NCI-H748 treated with DMSO at 0.1 percent for 48 hours (cell line): ENCODE measurements at regions not wholly inside any gene's neighbourhood (a gene's known extent, or its start where the extent isn't known, plus 50 kb on each side); places are given as distances from the start of the nearest gene placed in this dataset.

Source experiments
- DNase-seq: peaks from one replicate; lab custom pipeline; 2025; lab: John Stamatoyannopoulos, UW

DNA sequence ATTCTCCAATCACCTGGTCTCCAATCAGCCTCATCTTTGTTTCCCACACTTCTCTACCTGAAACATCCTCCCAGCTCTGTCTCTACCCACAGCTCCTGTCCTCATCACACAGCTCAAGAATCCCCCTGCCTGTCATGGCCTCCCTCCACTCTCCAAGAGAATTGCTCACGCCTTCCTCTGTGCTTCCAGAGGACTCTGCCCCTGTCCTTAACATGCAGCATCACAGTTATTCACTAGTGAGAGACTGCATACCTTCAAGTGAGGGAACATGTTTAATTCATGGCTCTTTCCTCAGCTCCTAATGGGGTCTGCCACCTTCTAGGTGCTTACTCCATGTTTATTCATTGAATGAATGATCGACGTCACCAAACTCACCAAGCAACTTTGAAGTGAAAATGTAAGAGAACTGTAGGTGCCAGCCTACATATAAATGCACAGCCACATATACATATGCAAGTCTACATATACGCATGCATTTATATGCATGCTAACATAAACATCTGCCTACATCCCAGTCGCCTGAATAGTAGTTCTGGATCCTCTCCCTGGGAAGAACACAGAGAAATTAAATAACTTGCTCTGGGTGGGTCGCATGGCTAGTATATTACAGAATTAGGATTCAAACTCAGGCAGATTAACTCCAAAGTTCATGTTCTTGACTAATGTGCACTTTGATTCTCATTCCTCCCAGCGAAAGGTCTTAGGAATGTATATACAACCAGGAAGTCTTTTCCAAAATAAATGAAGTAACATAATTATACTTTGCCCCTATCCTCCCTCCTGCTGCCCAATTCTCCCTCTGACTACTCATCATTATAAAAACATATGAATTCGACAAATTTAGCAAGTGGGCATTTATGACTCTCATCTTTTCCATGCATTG is 295.6 kb downstream of the MAFB start:
- DNase-seq, result no peak

DNA sequence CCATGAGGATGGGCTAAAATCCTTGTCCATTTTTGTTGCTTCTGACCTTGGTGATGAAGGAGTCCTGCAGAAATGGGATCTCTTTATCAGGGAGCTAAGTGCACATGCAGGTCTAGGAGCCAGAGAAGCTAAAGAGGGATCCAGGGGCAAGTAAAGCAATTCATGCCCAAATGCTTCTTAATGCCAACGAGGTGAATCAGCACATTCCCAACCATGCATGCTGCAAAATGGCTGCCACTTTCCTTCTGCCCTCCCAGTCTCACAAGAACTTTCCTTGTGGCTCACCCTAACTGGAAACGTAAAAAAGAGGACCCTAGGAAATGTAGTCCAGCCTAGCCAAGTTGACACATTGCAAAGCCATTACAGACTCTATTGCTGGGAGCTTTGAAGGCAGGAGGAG is 298.4 kb downstream of the MAFB start:
- no peak for DNase-seq

DNA sequence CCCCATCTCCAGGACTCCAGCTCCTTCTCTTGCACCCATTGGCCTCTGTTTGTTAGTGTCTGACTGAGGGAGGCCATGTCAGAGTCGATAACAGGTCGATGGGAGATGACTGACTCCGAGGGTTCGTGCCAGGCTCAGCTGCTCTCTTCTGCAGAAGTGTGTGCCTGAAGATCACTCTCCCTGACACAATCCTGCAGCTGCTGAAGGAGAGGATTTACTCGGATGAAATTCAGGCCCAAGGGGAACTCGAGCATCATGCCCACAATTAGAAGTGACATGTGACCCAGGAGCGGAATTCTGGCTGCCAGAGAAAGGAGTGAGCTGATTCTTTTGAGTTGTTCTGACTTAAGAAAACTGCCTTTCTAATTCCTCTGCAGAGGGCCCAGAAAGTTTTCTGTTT is 318.2 kb downstream of the MAFB start:
- no peak for DNase-seq

DNA sequence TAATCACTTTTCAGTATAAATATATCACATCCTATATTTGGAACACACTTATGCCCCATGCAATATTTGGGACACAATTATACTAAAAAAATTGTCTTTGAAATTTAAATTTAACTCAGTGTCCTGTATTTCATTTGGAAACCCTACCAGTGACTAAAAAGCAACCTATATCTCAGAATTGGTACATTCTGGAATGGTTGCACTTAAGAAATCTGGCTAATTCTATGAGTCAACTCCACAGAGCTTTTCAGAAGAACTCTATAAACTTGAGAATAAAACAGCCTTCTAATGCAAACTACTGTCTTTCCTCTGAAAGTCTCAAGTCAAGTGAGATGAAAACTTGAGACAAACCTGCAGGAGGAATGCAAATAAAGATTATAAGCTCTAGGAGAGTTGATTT is 320.2 kb downstream of the MAFB start:
- no peak for DNase-seq

DNA sequence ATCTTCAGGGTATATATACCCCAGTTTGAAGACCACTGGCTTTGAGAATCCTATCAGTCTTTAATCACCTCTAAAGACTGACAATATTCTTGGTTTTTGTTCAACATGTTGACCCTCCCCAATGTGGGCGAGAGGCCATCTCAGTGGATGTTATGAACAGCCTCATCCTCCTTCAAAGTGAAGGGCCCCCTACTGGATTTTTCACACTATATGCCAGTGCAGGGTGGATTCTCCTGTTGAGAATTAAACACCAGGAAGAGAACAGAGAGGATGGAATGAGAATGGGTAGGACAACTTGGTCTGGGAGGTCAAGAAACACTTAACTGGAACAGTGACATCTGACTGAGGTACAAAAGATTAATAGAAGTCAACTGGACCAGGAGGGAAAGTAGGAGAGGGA is 327.1 kb downstream of the MAFB start:
- DNase-seq, result no peak

DNA sequence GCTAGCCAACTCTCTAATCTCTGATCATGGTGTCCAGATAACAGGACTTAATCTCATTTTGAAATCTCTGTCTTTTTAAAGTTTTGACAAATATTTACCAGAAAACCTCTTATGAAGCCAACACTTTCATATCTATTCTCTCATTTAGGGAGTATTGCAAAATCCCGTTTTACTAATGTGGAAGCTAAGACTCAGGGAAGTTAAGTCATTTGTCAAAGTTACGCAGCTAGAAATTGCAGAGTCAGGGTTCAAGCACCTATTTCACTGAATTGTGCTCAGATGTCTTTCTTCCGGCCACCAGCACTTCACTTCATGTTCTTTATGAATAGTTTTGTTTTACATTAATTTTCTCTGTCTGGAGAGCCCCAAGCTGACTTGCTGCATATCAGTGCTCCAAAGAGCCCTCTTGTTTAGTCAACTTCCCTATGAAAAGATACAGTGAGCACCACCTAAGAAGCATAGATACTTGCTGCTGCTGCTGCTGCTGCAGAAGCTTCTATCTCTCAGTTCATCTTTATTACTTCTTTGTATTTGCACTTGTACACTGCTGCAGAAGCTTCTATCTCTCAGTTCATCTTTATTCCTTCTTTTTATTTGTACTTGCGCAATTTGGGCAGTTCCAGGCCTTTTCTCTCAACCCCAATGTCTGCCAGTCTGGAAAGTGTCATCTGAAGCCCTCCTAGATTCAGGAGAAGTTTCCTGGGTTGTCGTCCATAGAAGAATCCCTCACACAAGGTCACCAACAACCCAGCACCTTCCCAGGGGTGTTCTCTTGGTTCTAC is 329.7 kb downstream of the MAFB start:
- DNase-seq, result no peak

DNA sequence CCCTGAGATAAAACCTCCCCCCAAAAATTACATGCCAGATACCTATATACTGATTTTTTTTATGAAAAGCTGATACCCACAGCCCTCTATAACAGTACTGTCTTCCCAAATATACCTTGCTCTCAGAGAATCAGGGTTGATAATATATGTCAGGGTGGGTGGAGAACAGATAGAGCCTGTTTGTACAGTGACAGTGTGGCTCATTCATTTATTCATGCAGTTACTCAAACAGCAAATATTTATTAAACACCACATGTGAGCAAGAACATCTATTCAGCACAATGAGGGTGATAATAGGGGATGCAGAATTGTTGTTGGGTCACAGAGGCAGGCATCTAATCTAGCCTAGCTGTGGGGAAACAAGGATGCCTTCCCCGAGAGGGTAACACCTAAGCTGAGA is 334.2 kb downstream of the MAFB start:
- DNase-seq, result no peak

DNA sequence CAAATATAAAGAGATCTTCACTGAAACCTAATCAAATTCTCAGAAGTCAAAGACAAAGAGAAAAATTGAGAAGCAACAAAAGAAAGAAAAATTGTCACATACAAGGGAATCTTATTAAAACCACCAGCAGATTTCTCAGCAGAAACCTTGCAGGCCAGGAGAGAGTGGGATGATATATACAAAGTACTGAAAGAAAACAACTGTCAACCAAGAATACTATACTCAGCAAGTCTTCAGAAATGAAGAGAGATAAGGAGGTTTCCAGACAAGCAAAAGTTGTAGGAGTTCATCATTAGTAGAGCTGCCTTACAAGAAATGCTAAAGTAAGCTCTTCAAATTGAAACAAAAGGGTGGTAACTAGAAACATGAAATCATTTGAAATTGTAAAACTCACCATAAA is 345.6 kb downstream of the MAFB start:
- DNase-seq, result no peak

DNA sequence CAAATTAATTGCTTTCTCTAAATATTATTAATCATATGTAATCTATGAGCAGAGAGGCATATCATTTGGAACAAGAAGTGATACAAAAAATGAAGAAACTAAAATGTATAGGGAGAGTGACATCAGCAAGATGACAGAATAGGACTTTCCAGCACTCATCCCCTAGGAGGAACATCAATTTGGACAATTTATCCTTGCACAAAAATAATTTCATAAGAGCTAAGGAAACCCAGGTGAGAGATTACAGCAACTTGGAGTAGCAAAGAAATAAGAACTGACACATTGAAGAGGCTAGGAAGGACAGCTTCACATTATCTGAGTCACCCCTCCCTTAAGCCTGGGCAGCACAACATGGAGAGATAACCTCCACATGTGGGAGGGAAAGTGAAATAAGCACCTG is 347.5 kb downstream of the MAFB start:
- no peak for DNase-seq

DNA sequence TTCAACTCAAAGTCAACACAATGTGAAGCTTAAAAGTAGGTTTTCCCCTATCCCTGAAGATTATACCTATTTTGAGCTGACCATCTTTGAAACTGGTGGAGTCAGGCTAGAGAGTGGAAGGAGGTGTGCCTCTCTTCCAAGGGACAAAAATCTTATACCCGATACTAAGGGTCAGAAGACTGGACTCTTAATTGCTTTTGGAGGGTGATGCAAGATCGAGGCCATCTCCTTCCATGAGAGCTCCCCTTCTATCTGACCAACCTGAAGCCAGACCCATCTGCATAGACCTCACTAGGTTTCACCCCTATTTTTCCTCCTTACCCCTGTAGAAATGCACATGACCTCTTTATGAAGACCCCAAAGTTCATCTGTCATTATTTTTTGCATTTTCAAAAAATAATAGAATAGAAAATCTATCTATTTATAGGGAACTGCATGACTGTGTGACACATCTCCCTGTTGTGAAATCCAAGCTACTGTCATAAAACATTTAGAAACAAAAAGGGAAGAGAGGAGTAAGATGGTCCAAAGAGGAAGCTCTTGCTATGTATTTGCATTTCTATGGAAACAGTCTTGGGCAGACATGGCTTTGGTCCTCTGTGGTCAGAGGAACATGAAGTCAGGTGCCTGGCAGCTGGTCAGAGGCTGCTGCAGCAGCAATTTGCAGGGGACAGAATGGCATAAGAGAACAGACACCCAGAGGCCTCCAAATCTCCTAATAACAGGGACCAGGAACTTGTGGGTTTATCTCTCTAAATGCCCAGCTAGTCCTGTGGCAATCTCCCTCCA is 349.2 kb downstream of the MAFB start:
- no peak for DNase-seq

DNA sequence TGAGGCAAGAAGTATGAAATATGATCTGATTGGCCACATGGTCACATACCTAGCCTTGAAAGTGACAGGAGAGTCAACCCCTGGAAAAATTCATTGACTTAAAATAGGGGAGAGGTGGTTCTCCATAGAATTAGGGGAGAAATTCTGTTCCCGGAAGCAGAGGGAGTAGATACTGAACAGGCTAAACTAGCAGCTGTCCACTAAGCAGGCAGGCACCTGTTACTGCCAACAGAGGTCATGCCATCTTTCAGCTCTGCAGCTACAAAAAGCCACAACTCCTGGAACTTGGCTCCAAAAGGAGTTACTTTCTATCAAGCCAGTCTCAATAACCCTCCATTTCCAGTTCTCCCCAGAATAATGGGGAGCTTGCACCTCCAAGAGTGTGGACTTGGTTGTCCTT is 352.5 kb downstream of the MAFB start:
- DNase-seq, result no peak

DNA sequence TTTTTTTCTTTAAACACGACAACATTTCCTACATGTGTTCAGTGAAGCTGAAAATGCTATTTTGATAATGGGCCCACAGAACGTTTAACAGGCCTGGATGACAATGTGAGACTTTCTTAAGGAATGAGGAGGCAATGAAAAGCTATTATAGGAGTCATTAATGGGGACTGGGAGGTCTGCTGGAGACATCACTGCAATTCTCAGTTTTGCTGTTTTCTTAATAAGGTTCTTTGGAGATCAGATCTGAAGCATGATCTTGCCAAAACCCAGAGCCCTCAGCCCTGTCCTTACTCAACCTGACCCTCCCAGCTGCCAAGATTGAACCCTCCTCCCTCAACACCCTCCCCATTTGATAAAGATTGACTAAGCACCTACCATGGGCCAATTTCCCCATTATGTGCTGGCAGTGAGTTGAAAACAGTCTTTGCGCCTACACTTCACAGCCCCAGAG is 353.1 kb downstream of the MAFB start:
- no peak for DNase-seq

DNA sequence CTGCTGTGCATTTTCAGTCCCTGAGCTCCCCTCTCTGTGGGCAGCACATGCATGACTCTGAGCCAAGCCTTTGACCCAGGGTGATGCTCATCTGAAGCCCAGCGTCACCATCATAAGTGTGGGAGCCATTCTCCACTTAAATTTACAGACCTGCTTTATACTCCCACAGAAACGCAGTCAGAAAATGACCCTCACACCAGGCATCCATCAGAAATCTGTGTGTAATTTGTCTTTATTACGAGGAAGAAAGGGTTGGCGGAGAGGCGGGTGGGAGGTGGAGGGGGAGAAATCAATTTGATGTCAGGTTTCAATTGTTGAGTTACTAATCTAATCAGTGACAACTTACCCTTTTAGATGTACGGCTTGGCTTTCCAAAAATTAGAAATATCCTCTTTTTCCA is 353.6 kb downstream of the MAFB start:
- no peak for DNase-seq

DNA sequence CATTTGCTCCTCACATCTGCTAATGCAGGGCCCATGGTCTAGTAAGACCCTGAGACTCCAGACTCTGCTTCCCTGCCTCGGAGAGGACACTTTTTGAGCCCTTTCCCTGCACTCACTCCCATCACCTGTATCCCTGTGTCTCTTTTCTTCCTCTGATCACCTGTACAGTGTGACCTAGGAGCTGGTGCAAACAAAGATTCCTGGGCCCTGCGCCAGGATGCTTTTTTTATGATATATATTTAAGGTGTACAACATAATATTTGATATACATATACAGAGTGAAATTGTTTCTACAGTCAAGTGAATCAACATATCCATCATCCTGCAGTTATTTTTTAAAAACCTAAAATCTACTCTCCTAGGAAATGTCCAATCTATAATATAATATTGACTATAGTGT is 355.4 kb downstream of the MAFB start:
- DNase-seq, result no peak

DNA sequence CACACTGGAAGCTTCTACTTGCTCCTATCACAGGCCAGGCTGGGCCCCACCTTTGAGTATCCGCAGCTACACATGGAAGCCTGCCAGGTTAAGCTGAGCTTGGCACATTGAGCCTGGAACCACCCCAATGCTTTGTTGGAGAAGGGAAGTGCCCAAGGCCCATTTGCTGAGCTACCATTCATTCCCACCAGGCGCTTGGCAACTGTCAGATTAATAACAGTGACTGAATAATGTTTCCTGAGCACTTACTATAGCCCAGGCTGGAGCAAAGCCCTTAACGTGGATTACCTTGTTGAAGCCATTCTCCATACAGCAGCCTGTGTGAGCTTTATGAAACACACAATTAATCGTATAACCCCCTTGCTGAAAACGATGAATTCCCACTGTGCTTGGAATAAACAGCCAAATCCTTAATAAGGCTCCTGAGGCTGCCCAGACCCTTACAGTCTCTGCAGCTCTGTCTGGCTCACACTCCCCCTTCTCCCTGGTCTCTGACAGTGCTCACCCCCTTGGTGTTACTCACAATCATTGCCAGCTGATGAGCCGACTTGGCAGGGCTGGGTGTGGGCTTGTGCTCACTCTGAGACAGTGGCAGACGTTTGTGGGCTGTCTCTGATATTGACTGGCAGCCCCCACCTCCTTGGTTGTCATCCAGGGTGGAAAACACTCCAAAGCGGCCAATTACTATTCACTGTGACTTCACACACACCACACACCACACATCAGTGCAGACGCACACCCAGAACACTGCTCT is 357.1 kb downstream of the MAFB start:
- no peak for DNase-seq

DNA sequence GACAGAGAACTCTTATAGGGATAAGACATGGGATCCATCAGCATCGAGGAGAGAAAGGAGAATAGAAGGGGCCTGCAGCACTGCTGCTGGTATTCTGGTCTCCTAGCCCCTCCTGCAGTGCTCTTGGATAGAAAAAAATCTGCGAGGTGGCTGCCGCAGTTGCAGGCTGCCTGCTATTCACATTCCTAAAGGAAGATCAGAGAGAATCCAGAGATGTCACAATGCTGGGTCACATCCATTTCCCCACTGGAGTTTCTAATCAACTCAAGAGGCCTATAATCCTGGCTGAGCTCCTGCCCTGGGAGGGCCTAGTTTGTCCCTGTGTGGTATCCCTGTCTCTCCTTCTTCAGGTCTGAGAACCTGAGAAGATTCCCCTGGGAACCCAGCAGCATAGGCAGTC is 357.8 kb downstream of the MAFB start:
- DNase-seq, result no peak

DNA sequence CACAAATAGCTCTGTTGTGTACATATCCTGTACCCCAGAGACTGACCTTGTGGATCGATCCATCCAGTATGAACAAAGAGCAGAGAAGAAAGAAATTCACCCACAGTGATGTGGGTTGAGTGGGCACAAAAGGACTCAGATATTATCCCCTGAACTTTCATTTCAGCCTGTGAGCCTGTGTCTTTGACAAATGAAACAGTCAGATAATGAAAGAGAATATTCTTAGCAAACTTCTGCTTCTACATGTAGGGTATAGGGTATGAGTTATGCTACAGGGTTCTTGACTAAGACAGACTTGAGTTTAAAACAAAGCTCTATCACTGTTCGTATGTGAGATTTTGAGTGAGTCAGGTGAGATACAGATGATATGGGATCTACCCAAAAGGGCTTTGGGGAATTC is 359.7 kb downstream of the MAFB start:
- no peak for DNase-seq

DNA sequence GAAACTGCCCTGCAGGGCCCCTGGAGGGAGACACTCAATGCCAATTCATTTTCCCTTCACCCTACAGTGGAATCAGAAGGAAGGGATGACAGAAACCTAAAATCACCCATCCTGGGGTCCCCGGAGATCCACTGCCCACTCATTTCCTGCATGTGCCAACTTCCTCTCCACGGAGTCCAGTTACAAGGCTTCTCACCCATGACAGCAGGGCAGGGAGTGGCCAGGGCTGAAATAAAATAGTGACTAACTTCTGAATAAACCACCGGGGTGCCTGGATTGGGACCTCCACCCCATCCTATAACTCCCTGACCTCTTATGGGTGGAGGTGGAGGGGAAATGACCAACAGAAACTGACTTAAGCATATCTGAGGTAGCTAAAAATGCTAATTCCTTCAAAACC is 362.3 kb downstream of the MAFB start:
- DNase-seq, result no peak

DNA sequence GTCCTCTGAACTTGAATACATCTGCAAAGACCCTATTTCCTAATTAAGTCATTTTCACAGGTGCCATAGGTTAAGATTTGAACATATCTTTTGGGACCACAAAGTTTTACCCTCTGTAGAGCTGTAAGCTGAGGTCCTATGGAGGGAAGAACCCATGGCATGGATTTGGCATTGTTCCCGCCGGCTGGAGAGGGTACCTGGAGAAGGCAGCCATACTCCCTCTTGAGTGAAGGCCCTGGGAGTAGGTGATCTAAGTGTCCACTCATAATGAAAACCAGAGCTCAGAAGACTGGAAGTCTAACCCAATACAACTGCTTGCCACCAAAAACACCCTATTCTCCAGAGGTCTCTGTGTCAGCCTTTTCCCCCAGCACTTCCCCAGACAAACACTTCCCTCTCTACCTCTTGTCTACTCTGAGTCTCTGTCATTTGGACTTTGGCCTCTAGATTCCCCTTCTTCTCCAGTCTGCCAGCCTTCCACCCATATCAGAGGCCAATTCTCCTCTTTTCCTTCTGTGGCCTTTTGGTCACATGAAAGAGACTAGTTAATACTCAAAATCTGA is 363.9 kb downstream of the MAFB start:
- no peak for DNase-seq

DNA sequence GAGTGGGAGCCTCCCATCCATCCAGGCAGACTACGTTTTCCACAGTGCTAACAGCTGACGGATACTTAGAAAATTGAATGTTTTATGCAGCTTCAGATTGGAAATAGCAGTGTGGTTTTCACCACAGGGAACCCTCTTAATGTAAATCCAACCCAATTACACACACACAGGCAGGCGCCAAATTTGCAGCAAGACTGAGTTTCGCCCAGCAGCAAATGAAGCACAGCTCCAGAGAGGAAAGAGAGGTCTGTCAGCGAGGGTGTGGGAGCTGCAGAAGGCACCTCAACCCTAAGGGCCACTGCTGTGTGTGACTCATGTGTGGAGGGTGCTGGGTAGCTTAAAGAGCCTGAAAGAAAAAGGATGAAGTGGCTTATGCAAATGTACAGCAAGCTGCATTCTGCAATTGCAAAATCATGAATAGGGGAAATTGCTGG is 365.7 kb downstream of the MAFB start:
- DNase-seq, result peak; percentile 5

DNA sequence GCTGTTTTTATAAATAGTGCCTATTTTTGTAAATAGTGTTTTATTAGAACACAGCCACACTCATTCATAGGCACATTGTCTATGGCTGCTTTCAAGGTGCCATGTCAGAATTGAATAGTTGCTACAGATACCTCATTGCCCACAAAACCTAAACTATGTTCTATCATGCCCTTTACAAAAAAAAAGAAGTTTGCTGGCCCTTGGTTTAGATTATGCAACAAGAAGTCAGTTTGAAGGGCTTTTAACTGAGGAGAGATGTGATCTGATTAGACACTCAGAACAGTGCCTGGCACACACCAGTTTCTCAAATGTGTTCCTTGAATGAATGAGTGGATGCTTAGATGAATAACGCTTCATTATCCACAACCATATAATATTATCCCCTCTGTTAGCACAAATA is 366.1 kb downstream of the MAFB start:
- no peak for DNase-seq
